ENCODE measurements at regions not wholly inside any gene's neighbourhood (a gene's known extent, or its start where the extent isn't known, plus 50 kb on each side); places are given as distances from the start of the nearest gene placed in this dataset.

- Histone ChIP-seq H3K4me3 (no peak overlapping the region), H4K20me1 (no peaks in the 10 kb centered on the region), H3K9me3 (no peaks in the 10 kb centered on the region), H3K27ac (no peak overlapping the region), H3K9ac (no peak overlapping the region), H3K4me2 (no peak overlapping the region), H3K4me1 (no peaks in the 10 kb centered on the region), H3K36me3 (no peaks in the 10 kb centered on the region), H3K27me3 (no peaks in the 10 kb centered on the region)
- TF ChIP-seq Cebpa-rat (IDR thresholded peaks at IDR 0.05): no peak
Measured at GRCh38 chr11:97937501-97937900, 1083.2 kb upstream of the CNTN5 start.

DNA sequence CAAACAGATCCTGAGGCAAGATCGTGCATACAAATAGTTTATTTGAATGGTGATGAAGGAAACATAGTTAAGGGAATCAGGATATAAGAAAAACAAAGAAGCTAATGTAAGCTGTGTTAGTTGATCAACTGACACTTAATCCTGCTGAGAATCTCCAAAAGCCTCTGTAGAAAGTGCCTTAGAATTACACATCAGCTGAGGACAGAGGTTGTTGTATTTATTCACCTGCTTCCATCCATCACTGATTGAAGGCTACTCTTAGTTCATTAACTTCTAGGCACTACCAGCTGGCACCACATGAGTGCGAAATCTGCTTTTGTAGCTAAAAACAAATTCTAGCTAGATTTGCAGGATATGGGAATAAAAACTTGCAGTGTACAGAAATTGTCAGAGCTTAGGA is 1082.0 kb upstream of the CNTN5 start:
- no peak for TF ChIP-seq Cebpa-rat (IDR thresholded peaks at IDR 0.05)

GRCh38 chr11:97943493-97943892 is 1077.3 kb upstream of the CNTN5 start:
- H3K27me3 ChIP-seq: no peaks in the 10 kb centered on the region
- H3K9ac ChIP-seq: no peak overlapping the region
- no peak overlapping the region for H3K27ac ChIP-seq
- H3K36me3 ChIP-seq: no peaks in the 10 kb centered on the region
- H3K9me3 ChIP-seq: no peaks in the 10 kb centered on the region
- no peaks in the 10 kb centered on the region for H4K20me1 ChIP-seq
- no peak overlapping the region for H3K4me3 ChIP-seq
- no peaks in the 10 kb centered on the region for H3K4me1 ChIP-seq
- TF ChIP-seq Cebpa-rat (IDR thresholded peaks at IDR 0.05): no peak
- no peak overlapping the region for H3K4me2 ChIP-seq

More for the DNA sequence above, 1082.0 kb upstream of the CNTN5 start:
- no peak overlapping the region for H3K4me2 ChIP-seq
- no peaks in the 10 kb centered on the region for H3K27me3 ChIP-seq
- H3K4me3 ChIP-seq: no peak overlapping the region
- H3K9ac ChIP-seq: no peak overlapping the region
- no peaks in the 10 kb centered on the region for H3K9me3 ChIP-seq
- no peak overlapping the region for H3K27ac ChIP-seq
- H3K4me1 ChIP-seq: no peaks in the 10 kb centered on the region
- no peaks in the 10 kb centered on the region for H4K20me1 ChIP-seq
- no peaks in the 10 kb centered on the region for H3K36me3 ChIP-seq

DNA sequence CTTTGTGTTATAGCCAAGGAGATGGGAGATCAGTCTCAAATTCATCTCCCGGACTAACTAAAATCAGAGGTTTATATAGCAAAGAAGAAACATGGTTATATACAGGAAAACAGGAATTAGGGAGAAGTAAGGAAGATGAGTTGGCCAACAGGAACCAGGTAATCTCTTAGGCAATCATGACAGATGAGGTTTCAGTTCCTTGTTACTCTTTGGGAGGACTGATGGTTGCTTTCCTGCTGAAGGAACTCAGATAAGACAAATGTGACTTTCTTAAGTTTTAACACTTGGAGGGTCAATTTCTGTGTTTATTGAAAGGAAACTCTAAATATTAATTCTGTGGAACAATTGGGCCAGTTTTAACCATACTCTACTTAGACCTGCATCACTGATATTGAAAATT is 1072.0 kb upstream of the CNTN5 start:
- H3K9me3 ChIP-seq: no peaks in the 10 kb centered on the region
- H3K9ac ChIP-seq: no peak overlapping the region
- no peak for TF ChIP-seq Cebpa-rat (IDR thresholded peaks at IDR 0.05)
- no peak overlapping the region for H3K27ac ChIP-seq
- no peaks in the 10 kb centered on the region for H4K20me1 ChIP-seq
- no peaks in the 10 kb centered on the region for H3K4me1 ChIP-seq
- H3K4me3 ChIP-seq: no peak overlapping the region
- no peaks in the 10 kb centered on the region for H3K36me3 ChIP-seq
- no peaks in the 10 kb centered on the region for H3K27me3 ChIP-seq
- H3K4me2 ChIP-seq: no peak overlapping the region

DNA sequence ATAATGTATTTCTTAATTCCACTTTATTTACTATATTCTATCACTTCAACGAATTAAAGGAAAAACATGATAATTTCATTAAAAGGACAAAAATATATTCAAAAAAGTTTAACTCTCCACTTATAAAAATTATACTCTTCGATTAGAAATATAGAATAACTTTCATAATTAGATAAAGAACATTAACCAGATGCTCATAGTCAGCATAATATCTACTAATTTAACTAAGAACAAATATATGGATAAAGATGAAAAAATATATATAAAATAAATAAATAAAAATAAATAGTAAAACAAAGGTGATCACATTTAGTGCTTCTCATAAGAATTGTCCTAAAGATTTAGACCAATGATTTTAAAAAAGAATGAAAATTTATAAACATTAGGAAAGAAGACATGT is 1065.2 kb upstream of the CNTN5 start:
- Histone ChIP-seq H3K9ac (no peak overlapping the region), H3K27ac (no peak overlapping the region), H4K20me1 (no peaks in the 10 kb centered on the region), H3K4me1 (no peaks in the 10 kb centered on the region), H3K9me3 (no peaks in the 10 kb centered on the region), H3K4me2 (no peak overlapping the region), H3K27me3 (no peaks in the 10 kb centered on the region), H3K4me3 (no peak overlapping the region), H3K36me3 (no peaks in the 10 kb centered on the region)
- TF ChIP-seq Cebpa-rat (IDR thresholded peaks at IDR 0.05): no peak

- Histone ChIP-seq H3K9me3 (no peaks in the 10 kb centered on the region), H3K27me3 (no peaks in the 10 kb centered on the region), H3K4me3 (no peak overlapping the region), H4K20me1 (no peaks in the 10 kb centered on the region), H3K4me2 (no peak overlapping the region), H3K9ac (no peak overlapping the region), H3K36me3 (no peaks in the 10 kb centered on the region), H3K27ac (no peak overlapping the region), H3K4me1 (no peaks in the 10 kb centered on the region)
- TF ChIP-seq Cebpa-rat (IDR thresholded peaks at IDR 0.05): no peak
Measured at GRCh38 chr11:97956904-97957303, 1063.8 kb upstream of the CNTN5 start.

DNA sequence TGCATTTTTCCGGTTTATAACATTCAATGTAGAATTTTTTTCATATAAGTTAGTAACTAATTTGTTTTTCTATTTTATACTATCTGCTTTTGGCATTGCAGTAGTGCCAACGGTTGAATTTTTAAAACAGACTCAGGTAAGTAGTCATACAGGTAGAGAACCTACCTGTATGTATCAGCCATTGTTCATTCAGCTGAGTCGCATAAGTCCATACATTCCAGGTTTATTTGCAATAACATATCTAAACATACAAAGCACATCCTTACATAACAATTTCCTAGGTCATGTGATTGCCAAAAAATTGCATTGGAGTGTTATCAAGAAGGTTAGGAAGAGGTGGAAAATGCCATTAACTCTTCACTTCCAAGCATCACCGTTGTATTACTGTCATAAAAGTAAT is 1059.3 kb upstream of the CNTN5 start:
- H3K4me2 ChIP-seq: no peak overlapping the region
- H4K20me1 ChIP-seq: no peaks in the 10 kb centered on the region
- H3K9ac ChIP-seq: no peak overlapping the region
- no peak overlapping the region for H3K27ac ChIP-seq
- no peak overlapping the region for H3K4me3 ChIP-seq
- no peaks in the 10 kb centered on the region for H3K4me1 ChIP-seq
- H3K9me3 ChIP-seq: no peaks in the 10 kb centered on the region
- TF ChIP-seq Cebpa-rat (IDR thresholded peaks at IDR 0.05): no peak
- no peaks in the 10 kb centered on the region for H3K27me3 ChIP-seq
- H3K36me3 ChIP-seq: no peaks in the 10 kb centered on the region

DNA sequence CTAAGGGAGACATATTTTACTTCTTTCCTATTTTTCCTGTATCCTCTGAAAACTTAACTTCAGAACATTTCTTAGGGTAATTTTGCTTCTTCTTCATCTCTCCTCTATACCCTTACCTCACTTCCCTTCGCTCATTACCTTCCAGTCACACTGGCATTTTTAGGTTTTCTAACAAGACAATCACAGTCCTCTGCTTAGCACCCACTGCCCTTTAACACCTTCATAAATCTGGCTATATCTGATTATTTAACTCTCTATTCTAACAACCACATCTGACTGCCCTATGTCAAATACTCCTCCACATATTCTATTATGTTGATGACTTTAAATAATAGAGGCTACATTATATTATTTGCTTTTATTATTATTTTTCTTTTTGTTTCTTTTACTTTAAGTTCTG is 1058.0 kb upstream of the CNTN5 start:
- no peak overlapping the region for H3K27ac ChIP-seq

GRCh38 chr11:97963528-97964331 is 1057.0 kb upstream of the CNTN5 start:
- H3K4me1 ChIP-seq: no peaks in the 10 kb centered on the region
- no peak overlapping the region for H3K4me2 ChIP-seq
- no peak overlapping the region for H3K4me3 ChIP-seq
- H3K27me3 ChIP-seq: no peaks in the 10 kb centered on the region
- TF ChIP-seq Cebpa-rat (IDR thresholded peaks at IDR 0.05): no peak
- H3K27ac ChIP-seq: no peak overlapping the region
- no peaks in the 10 kb centered on the region for H3K36me3 ChIP-seq
- H4K20me1 ChIP-seq: no peaks in the 10 kb centered on the region
- H3K9me3 ChIP-seq: no peaks in the 10 kb centered on the region
- no peak overlapping the region for H3K9ac ChIP-seq

More for the DNA sequence above, 1058.0 kb upstream of the CNTN5 start:
- no peaks in the 10 kb centered on the region for H3K27me3 ChIP-seq
- H3K4me1 ChIP-seq: no peaks in the 10 kb centered on the region
- no peak overlapping the region for H3K9ac ChIP-seq
- TF ChIP-seq Cebpa-rat (IDR thresholded peaks at IDR 0.05): no peak
- H3K4me3 ChIP-seq: no peak overlapping the region
- no peaks in the 10 kb centered on the region for H3K9me3 ChIP-seq
- H3K36me3 ChIP-seq: no peaks in the 10 kb centered on the region
- H4K20me1 ChIP-seq: no peaks in the 10 kb centered on the region
- no peak overlapping the region for H3K4me2 ChIP-seq

GRCh38 chr11:97964332-97965004 is 1056.3 kb upstream of the CNTN5 start:
- Histone ChIP-seq H3K4me2 (no peak overlapping the region), H3K4me1 (no peaks in the 10 kb centered on the region), H3K27ac (no peak overlapping the region), H3K27me3 (no peaks in the 10 kb centered on the region), H3K36me3 (no peaks in the 10 kb centered on the region), H3K4me3 (no peak overlapping the region), H3K9ac (no peak overlapping the region), H4K20me1 (no peaks in the 10 kb centered on the region), H3K9me3 (no peaks in the 10 kb centered on the region)
- TF ChIP-seq Cebpa-rat (IDR thresholded peaks at IDR 0.05): no peak

Data from BLaER1 (cell line).